MM.1S (cell line): ENCODE measurements at regions not wholly inside any gene's neighbourhood (a gene's known extent, or its start where the extent isn't known, plus 50 kb on each side); places are given as distances from the start of the nearest gene placed in this dataset.

Source experiments
- EZH2 ChIP-seq: fragments of 300-600 bp; sonication (generic); optimal IDR thresholded peaks from 2 replicates; pipeline ENCODE3; 2017; ENCODE audit warnings: low read depth, mild to moderate bottlenecking, antibody characterized with exemption, low read length, mixed read lengths
- EZH2phosphoT487 ChIP-seq: fragments of 300-600 bp; sonication (generic); IDR thresholded peaks from 2 replicates; pipeline ENCODE4 v1.6.1; 2018; ENCODE audit warnings: antibody characterized with exemption, low read length
- TF ChIP-seq, protein P1 (sequence below): fragments of 300-600 bp; sonication (generic); IDR thresholded peaks from 2 replicates; pipeline ENCODE4 v1.5.1; 2016; ENCODE audit warnings: antibody characterized with exemption, low read length, mixed read lengths

DNA sequence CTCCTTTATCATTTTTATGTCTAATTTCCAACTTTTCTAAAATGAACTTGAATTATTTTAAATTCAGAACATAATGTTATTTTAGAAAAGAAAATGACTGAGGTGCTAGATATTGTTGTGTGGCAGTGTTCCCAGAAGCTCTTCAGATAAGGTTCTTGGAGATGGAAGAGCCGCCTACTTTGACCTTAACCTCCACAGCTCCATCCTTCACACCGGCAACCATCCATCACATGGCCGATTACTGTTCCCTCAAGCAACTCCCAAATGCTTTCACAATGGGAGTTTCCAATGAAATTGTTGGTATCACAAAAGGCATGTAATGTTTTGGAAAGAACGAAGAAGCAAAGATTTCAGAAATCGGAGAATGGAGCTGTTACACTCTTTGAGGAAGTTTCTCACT is 193.9 kb upstream of the SALL3 start:
- TF ChIP-seq, protein P1, sequence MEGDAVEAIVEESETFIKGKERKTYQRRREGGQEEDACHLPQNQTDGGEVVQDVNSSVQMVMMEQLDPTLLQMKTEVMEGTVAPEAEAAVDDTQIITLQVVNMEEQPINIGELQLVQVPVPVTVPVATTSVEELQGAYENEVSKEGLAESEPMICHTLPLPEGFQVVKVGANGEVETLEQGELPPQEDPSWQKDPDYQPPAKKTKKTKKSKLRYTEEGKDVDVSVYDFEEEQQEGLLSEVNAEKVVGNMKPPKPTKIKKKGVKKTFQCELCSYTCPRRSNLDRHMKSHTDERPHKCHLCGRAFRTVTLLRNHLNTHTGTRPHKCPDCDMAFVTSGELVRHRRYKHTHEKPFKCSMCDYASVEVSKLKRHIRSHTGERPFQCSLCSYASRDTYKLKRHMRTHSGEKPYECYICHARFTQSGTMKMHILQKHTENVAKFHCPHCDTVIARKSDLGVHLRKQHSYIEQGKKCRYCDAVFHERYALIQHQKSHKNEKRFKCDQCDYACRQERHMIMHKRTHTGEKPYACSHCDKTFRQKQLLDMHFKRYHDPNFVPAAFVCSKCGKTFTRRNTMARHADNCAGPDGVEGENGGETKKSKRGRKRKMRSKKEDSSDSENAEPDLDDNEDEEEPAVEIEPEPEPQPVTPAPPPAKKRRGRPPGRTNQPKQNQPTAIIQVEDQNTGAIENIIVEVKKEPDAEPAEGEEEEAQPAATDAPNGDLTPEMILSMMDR: no peak
- TF ChIP-seq EZH2phosphoT487: no peak
- TF ChIP-seq EZH2: no peak
